CD4-positive, alpha-beta T cell treated with Interleukin-10 for 1 hour (primary cell): ENCODE measurements at regions not wholly inside any gene's neighbourhood (a gene's known extent, or its start where the extent isn't known, plus 50 kb on each side); places are given as distances from the start of the nearest gene placed in this dataset.
A peak's percentile ranks its signal among the peaks of the same experiment; 100 is the strongest.
"Not testable (repeated sequence)": the region's sequence is repeated elsewhere in the genome, so short reads cannot be mapped to it uniquely, and the experiment has no call there.

Experiments used
- DNase-seq: peaks from one replicate; pipeline ENCODE4 v3.0.0-alpha.2; 2020

- DNase-seq: no peak
Measured at GRCh38 chr3:10667901-10668476, 148.0 kb upstream of the SLC6A11 start.

- no peak for DNase-seq
Measured at GRCh38 chr3:10669490-10670048, 146.5 kb upstream of the SLC6A11 start.

- no peak for DNase-seq
Measured at GRCh38 chr3:10672422-10672821, 143.6 kb upstream of the SLC6A11 start.

GRCh38 chr3:10674578-10674977 is 141.4 kb upstream of the SLC6A11 start:
- DNase-seq: no peak

GRCh38 chr3:10676905-10677304 is 139.1 kb upstream of the SLC6A11 start:
- no peak for DNase-seq

GRCh38 chr3:10678796-10679376 is 137.1 kb upstream of the SLC6A11 start:
- no peak for DNase-seq

- DNase-seq: no peak
Measured at GRCh38 chr3:10680796-10681195, 135.2 kb upstream of the SLC6A11 start.

GRCh38 chr3:10682692-10683091 is 133.3 kb upstream of the SLC6A11 start:
- no peak for DNase-seq

GRCh38 chr3:10683106-10683505 is 132.9 kb upstream of the SLC6A11 start:
- no peak for DNase-seq

- DNase-seq: no peak
Measured at GRCh38 chr3:10688126-10688525, 127.9 kb upstream of the SLC6A11 start.

GRCh38 chr3:10688548-10689172 is 127.4 kb upstream of the SLC6A11 start:
- no peak for DNase-seq

- no peak for DNase-seq
Measured at GRCh38 chr3:10692039-10692622, 123.9 kb upstream of the SLC6A11 start.

GRCh38 chr3:10693457-10693856 is 122.6 kb upstream of the SLC6A11 start:
- peak; percentile 5 for DNase-seq

GRCh38 chr3:10694179-10694578 is 121.8 kb upstream of the SLC6A11 start:
- DNase-seq: no peak

- DNase-seq: not testable (repeated sequence)
Measured at GRCh38 chr3:10695186-10695585, 120.8 kb upstream of the SLC6A11 start.

- no peak for DNase-seq
Measured at GRCh38 chr3:10695595-10696285, 120.3 kb upstream of the SLC6A11 start.

- DNase-seq: no peak
Measured at GRCh38 chr3:10697918-10698317, 118.1 kb upstream of the SLC6A11 start.

- no peak for DNase-seq
Measured at GRCh38 chr3:10700821-10701220, 115.2 kb upstream of the SLC6A11 start.

GRCh38 chr3:10702961-10703740 is 112.9 kb upstream of the SLC6A11 start:
- DNase-seq: no peak

- no peak for DNase-seq
Measured at GRCh38 chr3:10703875-10704274, 112.2 kb upstream of the SLC6A11 start.

- DNase-seq: no peak
Measured at GRCh38 chr3:10706156-10706739, 109.8 kb upstream of the SLC6A11 start.
